ENCODE measurements at regions not wholly inside any gene's neighbourhood (a gene's known extent, or its start where the extent isn't known, plus 50 kb on each side); places are given as distances from the start of the nearest gene placed in this dataset.

- H3K27ac Mint-ChIP-seq: no peak overlapping the region
- no peak overlapping the region for H3K4me3 Mint-ChIP-seq
- no peak for DNase-seq
- H3K4me1 Mint-ChIP-seq: no peaks in the 10 kb centered on the region
- H3K9me3 Mint-ChIP-seq: peaks cover 7% of the 10 kb centered on the region
- H3K36me3 Mint-ChIP-seq: no peaks in the 10 kb centered on the region
- no peaks in the 10 kb centered on the region for H3K27me3 Mint-ChIP-seq
Measured at GRCh38 chr3:79874646-79875045, 106.8 kb upstream of the ROBO1 start.

- H3K27ac Mint-ChIP-seq: no peak overlapping the region
Measured at GRCh38 chr3:79872483-79872882, 104.7 kb upstream of the ROBO1 start.

GRCh38 chr3:79871656-79872055, 103.9 kb upstream of the ROBO1 start:
- no peaks in the 10 kb centered on the region for H3K36me3 Mint-ChIP-seq
- H3K9me3 Mint-ChIP-seq: peaks cover 4% of the 10 kb centered on the region
- H3K27ac Mint-ChIP-seq: no peak overlapping the region
- H3K4me1 Mint-ChIP-seq: no peaks in the 10 kb centered on the region
- no peaks in the 10 kb centered on the region for H3K27me3 Mint-ChIP-seq
- H3K4me3 Mint-ChIP-seq: no peak overlapping the region
- no peak for DNase-seq

More at GRCh38 chr3:79872483-79872882, 104.7 kb upstream of the ROBO1 start:
- H3K4me1 Mint-ChIP-seq: no peaks in the 10 kb centered on the region
- H3K36me3 Mint-ChIP-seq: no peaks in the 10 kb centered on the region
- peaks cover 7% of the 10 kb centered on the region for H3K9me3 Mint-ChIP-seq
- no peak overlapping the region for H3K4me3 Mint-ChIP-seq
- DNase-seq: no peak
- H3K27me3 Mint-ChIP-seq: no peaks in the 10 kb centered on the region

GRCh38 chr3:79870313-79870620, 102.5 kb upstream of the ROBO1 start:
- no peak overlapping the region for H3K4me3 Mint-ChIP-seq
- no peak overlapping the region for H3K27ac Mint-ChIP-seq
- H3K36me3 Mint-ChIP-seq: no peaks in the 10 kb centered on the region
- H3K27me3 Mint-ChIP-seq: no peaks in the 10 kb centered on the region
- no peak for DNase-seq
- H3K9me3 Mint-ChIP-seq: peaks cover 4% of the 10 kb centered on the region
- H3K4me1 Mint-ChIP-seq: no peaks in the 10 kb centered on the region

GRCh38 chr3:79869461-79870312, 101.9 kb upstream of the ROBO1 start:
- Mint-ChIP-seq H3K27me3 (no peaks in the 10 kb centered on the region), H3K9me3 (peaks cover 4% of the 10 kb centered on the region), H3K36me3 (no peaks in the 10 kb centered on the region), H3K4me1 (no peaks in the 10 kb centered on the region), H3K4me3 (no peak overlapping the region), H3K27ac (no peak overlapping the region)
- DNase-seq: no peak

GRCh38 chr3:79866162-79866561, 98.4 kb upstream of the ROBO1 start:
- DNase-seq: no peak
- H3K9me3 Mint-ChIP-seq: no peaks in the 10 kb centered on the region
- H3K27ac Mint-ChIP-seq: no peak overlapping the region
- H3K27me3 Mint-ChIP-seq: no peaks in the 10 kb centered on the region
- H3K4me3 Mint-ChIP-seq: no peak overlapping the region
- H3K4me1 Mint-ChIP-seq: no peaks in the 10 kb centered on the region
- H3K36me3 Mint-ChIP-seq: no peaks in the 10 kb centered on the region

GRCh38 chr3:79864077-79864476, 96.3 kb upstream of the ROBO1 start:
- Mint-ChIP-seq H3K4me3 (no peak overlapping the region), H3K27me3 (no peaks in the 10 kb centered on the region), H3K27ac (no peak overlapping the region), H3K9me3 (no peaks in the 10 kb centered on the region), H3K36me3 (no peaks in the 10 kb centered on the region), H3K4me1 (no peaks in the 10 kb centered on the region)
- no peak for DNase-seq

- H3K9me3 Mint-ChIP-seq: peaks cover 2% of the 10 kb centered on the region
Measured at GRCh38 chr3:79848876-79849275, 81.1 kb upstream of the ROBO1 start.

GRCh38 chr3:79847928-79848327, 80.1 kb upstream of the ROBO1 start:
- no peak overlapping the region for H3K4me3 Mint-ChIP-seq
- no peaks in the 10 kb centered on the region for H3K36me3 Mint-ChIP-seq
- DNase-seq: no peak
- H3K4me1 Mint-ChIP-seq: no peaks in the 10 kb centered on the region
- H3K27ac Mint-ChIP-seq: no peak overlapping the region
- H3K9me3 Mint-ChIP-seq: peaks cover 3% of the 10 kb centered on the region
- H3K27me3 Mint-ChIP-seq: no peaks in the 10 kb centered on the region

More at GRCh38 chr3:79848876-79849275, 81.1 kb upstream of the ROBO1 start:
- Mint-ChIP-seq H3K4me1 (no peaks in the 10 kb centered on the region), H3K36me3 (no peaks in the 10 kb centered on the region), H3K27ac (no peak overlapping the region), H3K27me3 (no peaks in the 10 kb centered on the region), H3K4me3 (no peak overlapping the region)
- DNase-seq: no peak

GRCh38 chr3:79846148-79846933, 78.5 kb upstream of the ROBO1 start:
- Mint-ChIP-seq H3K36me3 (no peaks in the 10 kb centered on the region), H3K4me3 (no peak overlapping the region), H3K27me3 (no peaks in the 10 kb centered on the region), H3K9me3 (peaks cover 7% of the 10 kb centered on the region), H3K27ac (no peak overlapping the region), H3K4me1 (no peaks in the 10 kb centered on the region)
- DNase-seq: no peak

- no peak overlapping the region for H3K4me3 Mint-ChIP-seq
- no peaks in the 10 kb centered on the region for H3K27me3 Mint-ChIP-seq
- H3K27ac Mint-ChIP-seq: no peak overlapping the region
- no peak for DNase-seq
- no peaks in the 10 kb centered on the region for H3K4me1 Mint-ChIP-seq
- H3K36me3 Mint-ChIP-seq: no peaks in the 10 kb centered on the region
- peaks cover 8% of the 10 kb centered on the region for H3K9me3 Mint-ChIP-seq
Measured at GRCh38 chr3:79845546-79845945, 77.7 kb upstream of the ROBO1 start.

- Mint-ChIP-seq H3K36me3 (no peaks in the 10 kb centered on the region), H3K27ac (no peak overlapping the region), H3K27me3 (no peaks in the 10 kb centered on the region), H3K4me1 (no peaks in the 10 kb centered on the region), H3K4me3 (no peak overlapping the region), H3K9me3 (peaks cover 8% of the 10 kb centered on the region)
- DNase-seq: no peak
Measured at GRCh38 chr3:79844176-79844575, 76.4 kb upstream of the ROBO1 start.

GRCh38 chr3:79843180-79843579, 75.4 kb upstream of the ROBO1 start:
- H3K36me3 Mint-ChIP-seq: no peaks in the 10 kb centered on the region
- peaks cover 6% of the 10 kb centered on the region for H3K9me3 Mint-ChIP-seq
- H3K27ac Mint-ChIP-seq: no peak overlapping the region
- no peak overlapping the region for H3K4me3 Mint-ChIP-seq
- H3K4me1 Mint-ChIP-seq: no peaks in the 10 kb centered on the region
- DNase-seq: no peak
- H3K27me3 Mint-ChIP-seq: no peaks in the 10 kb centered on the region

GRCh38 chr3:79835701-79836100, 67.9 kb upstream of the ROBO1 start:
- H3K36me3 Mint-ChIP-seq: no peaks in the 10 kb centered on the region
- H3K4me3 Mint-ChIP-seq: no peak overlapping the region
- no peaks in the 10 kb centered on the region for H3K27me3 Mint-ChIP-seq
- H3K4me1 Mint-ChIP-seq: no peaks in the 10 kb centered on the region
- DNase-seq: no peak
- no peak overlapping the region for H3K27ac Mint-ChIP-seq
- H3K9me3 Mint-ChIP-seq: peaks cover 18% of the 10 kb centered on the region

- no peak overlapping the region for H3K27ac Mint-ChIP-seq
- H3K27me3 Mint-ChIP-seq: no peaks in the 10 kb centered on the region
- no peak overlapping the region for H3K4me3 Mint-ChIP-seq
- no peak for DNase-seq
- H3K36me3 Mint-ChIP-seq: peaks cover under 1% of the 10 kb centered on the region
- H3K9me3 Mint-ChIP-seq: peaks cover 4% of the 10 kb centered on the region
- no peaks in the 10 kb centered on the region for H3K4me1 Mint-ChIP-seq
Measured at GRCh38 chr3:79824166-79824565, 56.4 kb upstream of the ROBO1 start.

GRCh38 chr3:79822076-79822475, 54.3 kb upstream of the ROBO1 start:
- Mint-ChIP-seq H3K36me3 (no peaks in the 10 kb centered on the region), H3K27ac (no peak overlapping the region), H3K9me3 (peaks cover 6% of the 10 kb centered on the region), H3K4me1 (no peaks in the 10 kb centered on the region), H3K4me3 (no peak overlapping the region), H3K27me3 (no peaks in the 10 kb centered on the region)
- no peak for DNase-seq
